HG02938 (cell line): ENCODE measurements at regions not wholly inside any gene's neighbourhood (a gene's known extent, or its start where the extent isn't known, plus 50 kb on each side); places are given as distances from the start of the nearest gene placed in this dataset.

Experiments used
- ATAC-seq: cut with Tn5 transposase; IDR thresholded peaks from one replicate; pipeline ENCODE4 v1.9.1; 2021; ENCODE audit warnings: mild to moderate bottlenecking, moderate library complexity; ENCODE audit not compliant: unreplicated experiment

GRCh38 chr12:67453191-67453590 lies 184.0 kb downstream of the CAND1 start:
- no peak for ATAC-seq

GRCh38 chr12:67455236-67455635 lies 186.1 kb downstream of the CAND1 start:
- ATAC-seq: no peak

- ATAC-seq: no peak
Observed at GRCh38 chr12:67456431-67456901, 187.3 kb downstream of the CAND1 start.

- ATAC-seq: no peak
Observed at GRCh38 chr12:67457136-67457535, 188.0 kb downstream of the CAND1 start.

- ATAC-seq: no peak
Observed at GRCh38 chr12:67457778-67458665, 188.9 kb downstream of the CAND1 start.

- ATAC-seq: no peak
Observed at GRCh38 chr12:67459173-67459572, 189.4 kb upstream of the DYRK2 start.

GRCh38 chr12:67459578-67459977 lies 189.0 kb upstream of the DYRK2 start:
- no peak for ATAC-seq

GRCh38 chr12:67460388-67460787 lies 188.2 kb upstream of the DYRK2 start:
- ATAC-seq: no peak

GRCh38 chr12:67468549-67469245 lies 179.8 kb upstream of the DYRK2 start:
- ATAC-seq: no peak

- ATAC-seq: no peak
Observed at GRCh38 chr12:67469666-67470065, 178.9 kb upstream of the DYRK2 start.

GRCh38 chr12:67471810-67472209 lies 176.7 kb upstream of the DYRK2 start:
- ATAC-seq: no peak

- ATAC-seq: no peak
Observed at GRCh38 chr12:67472539-67472938, 176.0 kb upstream of the DYRK2 start.

- no peak for ATAC-seq
Observed at GRCh38 chr12:67474934-67475620, 173.5 kb upstream of the DYRK2 start.

- no peak for ATAC-seq
Observed at GRCh38 chr12:67475725-67476124, 172.8 kb upstream of the DYRK2 start.

- ATAC-seq: no peak
Observed at GRCh38 chr12:67477681-67478265, 170.8 kb upstream of the DYRK2 start.

GRCh38 chr12:67482751-67483661 lies 165.5 kb upstream of the DYRK2 start:
- ATAC-seq: peak; percentile 45

GRCh38 chr12:67483871-67484554 lies 164.5 kb upstream of the DYRK2 start:
- peak; percentile 31 for ATAC-seq

- ATAC-seq: peak; percentile 16
Observed at GRCh38 chr12:67484791-67485480, 163.6 kb upstream of the DYRK2 start.

GRCh38 chr12:67486671-67487070 lies 161.9 kb upstream of the DYRK2 start:
- ATAC-seq: no peak
